Astrocyte (in vitro differentiated cells and primary cell): ENCODE measurements at regions not wholly inside any gene's neighbourhood (a gene's known extent, or its start where the extent isn't known, plus 50 kb on each side); places are given as distances from the start of the nearest gene placed in this dataset.

Experiments used
- DNase-seq: peaks from one replicate; pipeline ENCODE4 v3.0.0-alpha.2; 2010; ENCODE audit warnings: low read depth
- FAIRE-seq: peaks from 2 replicates; lab custom pipeline; 2011; peaks lifted over from hg19 to GRCh38; lab: Jason Lieb, UNC
- H2AFZ ChIP-seq: 2 replicates; pipeline ENCODE4 v1.6.0; 2012; ENCODE audit warnings: low read depth, low read length, inconsistent platforms
- H3K27ac ChIP-seq: 2 replicates; pipeline ENCODE4 v1.5.1; 2011; ENCODE audit warnings: low read depth, low read length, inconsistent platforms
- H3K27me3 ChIP-seq: 2 replicates; pipeline ENCODE4 v1.6.0; 2011; ENCODE audit warnings: low read length, inconsistent platforms; ENCODE audit not compliant: insufficient read depth
- H3K36me3 ChIP-seq: 2 replicates; pipeline ENCODE4 v1.5.1; 2011; ENCODE audit warnings: low read length, inconsistent platforms; ENCODE audit not compliant: insufficient read depth
- H3K4me1 ChIP-seq: 2 replicates; pipeline ENCODE4 v1.5.1; 2011; ENCODE audit warnings: low read length, inconsistent platforms; ENCODE audit not compliant: insufficient read depth
- H3K4me2 ChIP-seq: 2 replicates; pipeline ENCODE4 v1.6.0; 2012; ENCODE audit warnings: low read length, inconsistent platforms
- H3K4me3 ChIP-seq: 2 replicates; pipeline ENCODE4 v1.5.1; 2011; ENCODE audit warnings: low read depth, mild to moderate bottlenecking, low read length, inconsistent platforms; ENCODE audit not compliant: insufficient read depth
- H3K79me2 ChIP-seq: 2 replicates; pipeline ENCODE4 v1.6.0; 2012; ENCODE audit warnings: mild to moderate bottlenecking, low read length, inconsistent platforms; ENCODE audit not compliant: insufficient read depth
- H3K9ac ChIP-seq: 2 replicates; pipeline ENCODE4 v1.6.0; 2012; ENCODE audit warnings: mild to moderate bottlenecking, low read length, inconsistent platforms
- H3K9me3 ChIP-seq: 2 replicates; pipeline ENCODE4 v1.5.1; 2012; ENCODE audit warnings: low read depth, mild to moderate bottlenecking, low read length, inconsistent platforms; ENCODE audit not compliant: insufficient read depth
- H4K20me1 ChIP-seq: 2 replicates; pipeline ENCODE4 v1.6.0; 2012; ENCODE audit warnings: low read length, inconsistent platforms; ENCODE audit not compliant: insufficient read depth
- H3K27ac Mint-ChIP-seq: one replicate; pipeline ENCODE4 v1.8.0; 2021; ENCODE audit warnings: mild to moderate bottlenecking, mixed read lengths; ENCODE audit not compliant: unreplicated experiment
- H3K27me3 Mint-ChIP-seq: one replicate; pipeline ENCODE4 v1.8.0; 2021; ENCODE audit warnings: low read depth, mixed read lengths; ENCODE audit not compliant: unreplicated experiment
- H3K36me3 Mint-ChIP-seq: one replicate; pipeline ENCODE4 v1.8.0; 2021; ENCODE audit warnings: low read depth, mixed read lengths; ENCODE audit not compliant: unreplicated experiment
- H3K4me1 Mint-ChIP-seq: one replicate; pipeline ENCODE4 v1.8.0; 2021; ENCODE audit warnings: low read depth, mixed read lengths; ENCODE audit not compliant: unreplicated experiment
- H3K4me3 Mint-ChIP-seq: one replicate; pipeline ENCODE4 v1.8.0; 2021; ENCODE audit warnings: mild to moderate bottlenecking, moderate library complexity, mixed read lengths; ENCODE audit not compliant: unreplicated experiment
- H3K9me3 Mint-ChIP-seq: one replicate; pipeline ENCODE4 v1.8.0; 2021; ENCODE audit warnings: mild to moderate bottlenecking, mixed read lengths; ENCODE audit not compliant: unreplicated experiment
- CTCF ChIP-seq: IDR thresholded peaks from 2 replicates; pipeline ENCODE4 v1.5.1; 2011; ENCODE audit warnings: low read depth, mild to moderate bottlenecking, inconsistent platforms, low read length, moderate library complexity; ENCODE audit not compliant: insufficient read depth
- EZH2 ChIP-seq: IDR thresholded peaks from 2 replicates; pipeline ENCODE4 v1.6.1; 2012; ENCODE audit warnings: mild to moderate bottlenecking, low read length, inconsistent platforms; ENCODE audit not compliant: insufficient read depth

GRCh38 chr7:23968791-23969190 lies 258.8 kb downstream of the STK31 start:
- H3K4me1 Mint-ChIP-seq = peaks cover 6% of the 10 kb centered on the region
- H3K27me3 Mint-ChIP-seq = no peaks in the 10 kb centered on the region
- no peaks in the 10 kb centered on the region for H3K27me3 ChIP-seq
- TF ChIP-seq CTCF = no peak
- no peak for TF ChIP-seq EZH2
- H3K4me3 Mint-ChIP-seq = no peak overlapping the region
- H3K9ac ChIP-seq = no peak overlapping the region
- no peak overlapping the region for H2AFZ ChIP-seq
- FAIRE-seq (no peak), DNase-seq (no peak)
- no peaks in the 10 kb centered on the region for H3K79me2 ChIP-seq
- H4K20me1 ChIP-seq = no peaks in the 10 kb centered on the region
- no peak overlapping the region for H3K27ac ChIP-seq
- no peaks in the 10 kb centered on the region for H3K36me3 ChIP-seq
- H3K27ac Mint-ChIP-seq = no peak overlapping the region
- no peaks in the 10 kb centered on the region for H3K4me1 ChIP-seq
- peaks cover 2% of the 10 kb centered on the region for H3K9me3 Mint-ChIP-seq
- no peak overlapping the region for H3K4me2 ChIP-seq
- no peak overlapping the region for H3K4me3 ChIP-seq
- H3K9me3 ChIP-seq = no peaks in the 10 kb centered on the region
- no peaks in the 10 kb centered on the region for H3K36me3 Mint-ChIP-seq

DNA sequence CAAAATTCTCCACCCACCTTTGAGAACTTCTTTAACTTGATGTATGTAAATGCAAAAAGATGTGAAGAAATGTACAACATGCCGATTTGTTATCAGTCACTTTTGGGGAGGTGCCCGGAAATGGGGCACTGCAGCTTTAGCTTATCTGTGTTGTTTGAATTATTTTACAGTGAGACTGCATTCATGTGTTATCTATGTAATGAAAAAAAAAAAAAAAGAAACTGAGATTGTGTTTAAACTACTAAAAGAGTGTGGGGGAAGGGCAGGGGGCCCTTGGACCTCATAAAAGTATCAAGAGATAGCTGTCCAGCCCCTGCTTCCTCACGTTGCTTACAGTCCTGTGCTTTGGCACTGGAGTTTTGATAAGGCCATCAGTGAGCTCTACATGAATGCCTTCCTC lies 259.4 kb downstream of the STK31 start:
- no peaks in the 10 kb centered on the region for H3K36me3 ChIP-seq
- DNase-seq (no peak), FAIRE-seq (no peak)
- TF ChIP-seq EZH2 (no peak), CTCF (no peak)
- peaks cover 2% of the 10 kb centered on the region for H3K9me3 Mint-ChIP-seq
- H3K9ac ChIP-seq = no peak overlapping the region
- no peak overlapping the region for H3K4me3 Mint-ChIP-seq
- H3K27me3 ChIP-seq = no peaks in the 10 kb centered on the region
- H3K27me3 Mint-ChIP-seq = no peaks in the 10 kb centered on the region
- H2AFZ ChIP-seq = no peak overlapping the region
- no peaks in the 10 kb centered on the region for H3K36me3 Mint-ChIP-seq
- no peaks in the 10 kb centered on the region for H3K9me3 ChIP-seq
- H3K4me1 ChIP-seq = no peaks in the 10 kb centered on the region
- no peak overlapping the region for H3K4me2 ChIP-seq
- H3K27ac Mint-ChIP-seq = no peak overlapping the region
- H3K27ac ChIP-seq = no peak overlapping the region
- no peaks in the 10 kb centered on the region for H4K20me1 ChIP-seq
- no peaks in the 10 kb centered on the region for H3K79me2 ChIP-seq
- H3K4me3 ChIP-seq = no peak overlapping the region
- peaks cover 6% of the 10 kb centered on the region for H3K4me1 Mint-ChIP-seq

- Mint-ChIP-seq H3K4me1 (peaks cover 6% of the 10 kb centered on the region), H3K9me3 (peaks cover 2% of the 10 kb centered on the region), H3K27ac (no peak overlapping the region), H3K36me3 (no peaks in the 10 kb centered on the region), H3K4me3 (no peak overlapping the region), H3K27me3 (no peaks in the 10 kb centered on the region)
- no peak for TF ChIP-seq CTCF
- no peaks in the 10 kb centered on the region for H3K9me3 ChIP-seq
- no peak overlapping the region for H3K4me2 ChIP-seq
- no peaks in the 10 kb centered on the region for H3K79me2 ChIP-seq
- no peaks in the 10 kb centered on the region for H3K4me1 ChIP-seq
- no peak overlapping the region for H2AFZ ChIP-seq
- DNase-seq = no peak
- no peaks in the 10 kb centered on the region for H3K27me3 ChIP-seq
- no peak overlapping the region for H3K4me3 ChIP-seq
- no peaks in the 10 kb centered on the region for H4K20me1 ChIP-seq
- no peak for FAIRE-seq
- H3K27ac ChIP-seq = no peak overlapping the region
- no peaks in the 10 kb centered on the region for H3K36me3 ChIP-seq
- H3K9ac ChIP-seq = no peak overlapping the region
These were observed 260.2 kb downstream of the STK31 start for GRCh38 chr7:23970193-23970592.
